Natural killer cell (primary cell): ENCODE measurements at regions not wholly inside any gene's neighbourhood (a gene's known extent, or its start where the extent isn't known, plus 50 kb on each side); places are given as distances from the start of the nearest gene placed in this dataset.

Experiments
- ATAC-seq, 3 donors: fragments of 150-1000 bp in 2 of 3; fragments of 200-7000 bp in 1 of 3; cut with Tn5 transposase; 1 replicate in 1 of 3; 2 replicates in 2 of 3; pipeline ENCODE4 v1.10.0; 2021; ENCODE audit warnings: mild to moderate bottlenecking in 2 of 3, moderate library complexity in 2 of 3
- DNase-seq, 2 donors: peaks; one replicate each; pipeline versions ENCODE4 v3.0.0 to v3.0.0-alpha.2; 2013 to 2021; ENCODE audit warnings: mixed read lengths in 1 of 2
- H3K27ac ChIP-seq: one replicate; pipeline ENCODE4 v1.5.1; 2013; ENCODE audit warnings: mild to moderate bottlenecking, low read length
- H3K27me3 ChIP-seq: one replicate; pipeline ENCODE4 v1.6.1; 2013; ENCODE audit warnings: low read length; ENCODE audit not compliant: control insufficient read depth, insufficient read depth
- H3K36me3 ChIP-seq: one replicate; pipeline ENCODE4 v1.6.1; 2013; ENCODE audit warnings: low read length; ENCODE audit not compliant: control insufficient read depth, insufficient read depth
- H3K4me1 ChIP-seq: one replicate; pipeline ENCODE4 v1.6.1; 2013; ENCODE audit warnings: low read length; ENCODE audit not compliant: control insufficient read depth, insufficient read depth
- H3K4me3 ChIP-seq: one replicate; pipeline ENCODE4 v1.5.1; 2013; ENCODE audit warnings: low read length
- H3K9me3 ChIP-seq: one replicate; pipeline ENCODE4 v1.6.1; 2013; ENCODE audit warnings: low read length; ENCODE audit not compliant: control insufficient read depth, insufficient read depth
- H3K27ac Mint-ChIP-seq, 2 donors: one replicate each; pipeline ENCODE4 v1.8.0; 2022; ENCODE audit warnings: mild to moderate bottlenecking in 2 of 2, mixed read lengths in 2 of 2, moderate library complexity in 1 of 2
- H3K27me3 Mint-ChIP-seq, 2 donors: one replicate each; pipeline ENCODE4 v1.8.0; 2022; ENCODE audit warnings: low read depth in 2 of 2, mixed read lengths in 2 of 2
- H3K36me3 Mint-ChIP-seq: one replicate; pipeline ENCODE4 v1.8.0; 2022; ENCODE audit warnings: mixed read lengths
- H3K4me1 Mint-ChIP-seq, 2 donors: one replicate each; pipeline ENCODE4 v1.8.0; 2022; ENCODE audit warnings: mixed read lengths in 2 of 2
- H3K4me3 Mint-ChIP-seq: one replicate; pipeline ENCODE4 v1.8.0; 2022; ENCODE audit warnings: mild to moderate bottlenecking, moderate library complexity, mixed read lengths
- H3K9me3 Mint-ChIP-seq, 2 donors: one replicate each; pipeline ENCODE4 v1.8.0; 2022; ENCODE audit warnings: mixed read lengths in 2 of 2
- WGBS: methylation state at CpG from one replicate; pipeline ENCODE4 v1.1.7; 2013; ENCODE audit warnings: missing lambda C conversion rate; ENCODE audit not compliant: insufficient coverage; 5-methylcytosine and 5-hydroxymethylcytosine counted together
- intact Hi-C: fragments of 100-400 bp; cut with micrococcal nuclease; formaldehyde crosslinking; loops from one replicate; pipeline ENCODE4 v1.14.2; 2022
- TF ChIP-seq, protein P1 (sequence below): fragments of 200-600 bp; IDR thresholded peaks from one replicate; pipeline ENCODE4 v1.8.0; 2022; ENCODE audit warnings: antibody characterized with exemption

DNA sequence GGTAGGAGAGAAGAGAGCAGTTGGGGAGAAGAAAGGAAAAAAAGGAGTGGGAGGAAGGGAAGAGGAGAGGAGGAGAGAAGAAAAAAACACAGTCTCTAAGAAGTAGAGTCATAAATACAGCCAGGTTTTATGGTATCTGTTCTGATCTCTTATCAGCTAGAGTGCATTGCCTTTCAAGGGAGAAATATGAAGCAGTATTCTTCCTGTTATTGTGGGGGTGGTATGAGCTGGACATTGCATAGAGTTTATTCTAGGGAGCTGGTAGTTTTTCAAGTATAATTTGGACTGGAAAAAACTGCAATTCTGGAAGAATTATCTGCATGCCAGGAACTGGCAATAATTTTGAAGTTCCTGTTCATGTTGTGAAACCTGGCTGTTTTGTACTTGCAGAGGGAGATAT lies 54.9 kb upstream of the TAB3 start:
- DNase-seq = no peak
- H3K27me3 Mint-ChIP-seq = no peaks in the 10 kb centered on the region

DNA sequence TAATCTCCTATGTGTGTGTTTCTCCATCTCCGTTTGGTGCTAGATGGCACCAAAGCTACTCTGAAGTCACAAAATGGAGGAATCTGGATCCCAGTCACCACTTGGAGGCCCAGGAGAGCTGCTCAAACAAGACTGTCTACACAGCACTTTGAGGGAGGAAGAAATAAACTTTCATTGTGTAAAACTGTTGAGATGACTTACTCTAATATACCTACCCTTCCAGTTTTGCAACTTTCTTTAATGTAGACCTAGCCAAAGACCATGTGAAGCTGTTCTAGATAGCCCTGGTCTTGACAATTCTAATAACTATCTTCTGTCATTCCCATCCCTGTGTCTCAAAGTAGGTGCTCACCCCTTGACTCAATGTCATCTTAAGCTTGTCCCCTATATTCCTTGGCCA lies 52.8 kb upstream of the TAB3 start:
- no peak for ATAC-seq
- no peaks in the 10 kb centered on the region for H3K4me1 ChIP-seq
- H3K4me3 ChIP-seq = no peak overlapping the region
- TF ChIP-seq, protein P1, sequence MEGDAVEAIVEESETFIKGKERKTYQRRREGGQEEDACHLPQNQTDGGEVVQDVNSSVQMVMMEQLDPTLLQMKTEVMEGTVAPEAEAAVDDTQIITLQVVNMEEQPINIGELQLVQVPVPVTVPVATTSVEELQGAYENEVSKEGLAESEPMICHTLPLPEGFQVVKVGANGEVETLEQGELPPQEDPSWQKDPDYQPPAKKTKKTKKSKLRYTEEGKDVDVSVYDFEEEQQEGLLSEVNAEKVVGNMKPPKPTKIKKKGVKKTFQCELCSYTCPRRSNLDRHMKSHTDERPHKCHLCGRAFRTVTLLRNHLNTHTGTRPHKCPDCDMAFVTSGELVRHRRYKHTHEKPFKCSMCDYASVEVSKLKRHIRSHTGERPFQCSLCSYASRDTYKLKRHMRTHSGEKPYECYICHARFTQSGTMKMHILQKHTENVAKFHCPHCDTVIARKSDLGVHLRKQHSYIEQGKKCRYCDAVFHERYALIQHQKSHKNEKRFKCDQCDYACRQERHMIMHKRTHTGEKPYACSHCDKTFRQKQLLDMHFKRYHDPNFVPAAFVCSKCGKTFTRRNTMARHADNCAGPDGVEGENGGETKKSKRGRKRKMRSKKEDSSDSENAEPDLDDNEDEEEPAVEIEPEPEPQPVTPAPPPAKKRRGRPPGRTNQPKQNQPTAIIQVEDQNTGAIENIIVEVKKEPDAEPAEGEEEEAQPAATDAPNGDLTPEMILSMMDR = no peak
- intact Hi-C loops = no loop called here
- Mint-ChIP-seq H3K4me1 (no peaks in the 10 kb centered on the region), H3K9me3 (no peaks in the 10 kb centered on the region), H3K27ac (no peak overlapping the region), H3K4me3 (no peak overlapping the region), H3K27me3 (no peaks in the 10 kb centered on the region), H3K36me3 (no peaks in the 10 kb centered on the region)
- no peak for DNase-seq
- H3K36me3 ChIP-seq = no peaks in the 10 kb centered on the region
- H3K9me3 ChIP-seq = no peaks in the 10 kb centered on the region
- no peaks in the 10 kb centered on the region for H3K27me3 ChIP-seq
- WGBS = no CpG with 5 or more reads among the region's 1 CpG
- H3K27ac ChIP-seq = no peak overlapping the region

More for the DNA sequence above, 54.9 kb upstream of the TAB3 start:
- no peaks in the 10 kb centered on the region for H3K4me1 Mint-ChIP-seq
- intact Hi-C loops = no loop called here
- H3K4me3 Mint-ChIP-seq = no peak overlapping the region
- Histone ChIP-seq H3K4me3 (no peak overlapping the region), H3K27ac (no peak overlapping the region), H3K36me3 (no peaks in the 10 kb centered on the region), H3K4me1 (no peaks in the 10 kb centered on the region), H3K27me3 (no peaks in the 10 kb centered on the region), H3K9me3 (no peaks in the 10 kb centered on the region)
- TF ChIP-seq, protein P1 = no peak
- no peak for ATAC-seq
- H3K27ac Mint-ChIP-seq = no peak overlapping the region
- no peaks in the 10 kb centered on the region for H3K36me3 Mint-ChIP-seq
- H3K9me3 Mint-ChIP-seq = no peaks in the 10 kb centered on the region

DNA sequence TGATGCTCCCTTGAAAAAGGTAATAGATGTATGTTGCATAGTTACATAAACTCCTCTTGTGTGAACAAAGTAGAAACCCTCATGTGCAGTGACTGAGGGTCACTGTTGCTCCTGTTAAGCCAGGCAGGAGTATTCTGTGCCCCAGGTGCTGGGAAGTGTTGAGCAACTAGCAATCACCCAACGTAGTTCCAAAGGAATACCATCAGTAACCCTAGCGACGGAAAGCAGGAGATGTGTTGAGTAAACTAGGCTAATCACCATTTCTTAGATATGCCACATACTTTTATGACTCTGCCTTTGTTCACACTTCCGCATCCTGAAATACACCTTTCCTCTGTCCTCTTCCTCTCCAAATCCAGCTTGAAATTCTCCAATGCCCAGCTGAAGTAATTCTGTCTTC lies 50.9 kb upstream of the TAB3 start:
- no peak overlapping the region for H3K27ac Mint-ChIP-seq
- H3K27ac ChIP-seq = no peak overlapping the region
- no peaks in the 10 kb centered on the region for H3K4me1 ChIP-seq
- no peaks in the 10 kb centered on the region for H3K27me3 Mint-ChIP-seq
- no peaks in the 10 kb centered on the region for H3K9me3 Mint-ChIP-seq
- no peak overlapping the region for H3K4me3 Mint-ChIP-seq
- intact Hi-C loops = no loop called here
- no peaks in the 10 kb centered on the region for H3K27me3 ChIP-seq
- no peak for ATAC-seq
- H3K4me1 Mint-ChIP-seq = no peaks in the 10 kb centered on the region
- no peak overlapping the region for H3K4me3 ChIP-seq
- H3K36me3 ChIP-seq = no peaks in the 10 kb centered on the region
- TF ChIP-seq, protein P1 = no peak
- DNase-seq = no peak
- H3K36me3 Mint-ChIP-seq = no peaks in the 10 kb centered on the region
- WGBS = 79% methylated on average over 1 of the region's 4 CpGs
- H3K9me3 ChIP-seq = no peaks in the 10 kb centered on the region
